ENCODE measurements at regions not wholly inside any gene's neighbourhood (a gene's known extent, or its start where the extent isn't known, plus 50 kb on each side); places are given as distances from the start of the nearest gene placed in this dataset.
"Not testable (repeated sequence)": the region's sequence is repeated elsewhere in the genome, so short reads cannot be mapped to it uniquely, and the experiment has no call there.

- DNase-seq = no peak
Observed at GRCh38 chr4:170775851-170776250, 686.1 kb upstream of the AADAT start.

DNA sequence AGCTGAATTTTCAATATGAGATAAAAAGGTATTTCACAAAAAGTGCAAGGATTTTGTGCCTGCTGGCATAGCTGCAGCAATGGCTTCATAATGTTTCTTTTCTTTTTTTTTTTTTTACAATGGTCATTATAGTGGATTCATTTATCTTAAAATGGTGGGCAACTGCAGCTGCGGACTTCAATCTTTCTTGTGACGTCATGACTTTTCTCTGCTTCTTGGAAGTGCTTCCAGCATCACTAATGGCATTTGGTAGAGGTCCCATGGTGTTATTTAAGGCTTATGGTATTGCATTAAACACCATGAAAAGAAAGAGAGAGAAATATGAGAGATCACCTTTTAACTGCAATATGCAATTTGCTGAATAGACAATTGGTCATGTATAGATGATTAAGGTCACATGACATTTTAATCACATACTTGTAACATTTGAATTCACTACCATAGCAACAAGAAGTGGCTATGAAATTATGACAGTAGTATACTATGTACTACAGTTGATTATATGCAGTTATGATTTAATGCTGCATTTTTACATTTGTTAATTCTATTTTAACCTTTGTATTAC lies 684.0 kb upstream of the AADAT start:
- no peak for DNase-seq

GRCh38 chr4:170772429-170772828 lies 682.7 kb upstream of the AADAT start:
- no peak for DNase-seq

DNA sequence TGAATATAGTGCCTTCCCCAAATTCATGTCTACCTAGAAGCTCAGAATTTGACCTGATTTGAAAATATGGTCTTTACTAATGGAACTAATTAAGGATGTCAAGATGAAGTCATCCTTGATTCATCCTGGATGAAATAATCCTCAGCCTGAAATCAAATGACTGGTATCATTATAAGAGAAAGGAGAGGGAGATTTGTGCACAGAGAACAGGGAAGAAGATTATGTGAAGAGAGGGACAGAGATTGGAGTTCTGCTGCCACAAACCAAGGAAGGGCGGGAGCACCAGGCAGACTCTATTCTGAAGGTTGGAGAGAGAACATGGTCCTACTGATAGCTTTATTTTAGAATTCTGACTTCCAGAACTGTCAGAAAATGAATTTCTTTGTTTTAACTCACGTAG lies 680.9 kb upstream of the AADAT start:
- no peak for DNase-seq

DNA sequence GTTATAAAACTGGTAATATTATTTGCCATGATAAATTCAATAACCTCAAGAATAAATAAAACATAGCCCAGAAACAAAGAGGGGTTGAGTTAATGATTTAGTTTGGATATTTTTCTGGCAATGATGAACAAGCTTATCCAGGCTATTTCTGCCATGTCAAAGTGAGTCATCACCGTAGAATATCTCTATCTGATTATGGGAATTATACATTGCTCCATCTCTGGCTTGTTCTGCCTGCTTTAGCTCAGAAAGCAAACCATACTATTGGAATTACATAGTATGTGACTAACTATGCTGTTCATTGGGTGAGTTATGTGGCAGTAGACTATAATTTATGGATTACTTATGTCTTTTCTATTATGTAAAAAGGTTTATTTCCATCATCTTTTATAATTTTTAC lies 680.1 kb upstream of the AADAT start:
- DNase-seq = no peak

- DNase-seq = no peak
Observed at GRCh38 chr4:170758988-170759387, 669.2 kb upstream of the AADAT start.

DNA sequence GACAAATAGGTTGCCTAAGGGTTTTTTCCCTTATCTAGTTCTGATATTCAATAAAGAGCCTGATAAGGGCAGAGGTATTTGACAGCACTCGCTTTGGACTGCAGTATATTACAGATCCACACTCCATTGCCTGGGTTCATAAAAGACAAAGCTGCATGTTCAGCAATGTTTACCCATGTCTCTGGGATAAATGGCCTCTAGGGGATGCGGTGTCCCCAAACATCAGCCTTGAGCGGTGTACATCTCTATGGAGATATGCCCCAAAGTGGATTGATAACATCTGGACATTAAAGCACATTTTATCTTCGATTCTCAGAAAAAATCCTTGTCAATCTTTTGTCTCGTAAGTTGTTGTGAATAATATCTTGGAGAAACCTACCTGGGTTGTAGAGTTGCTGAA lies 660.8 kb upstream of the AADAT start:
- no peak for DNase-seq

GRCh38 chr4:170748975-170749374 lies 659.2 kb upstream of the AADAT start:
- no peak for DNase-seq

DNA sequence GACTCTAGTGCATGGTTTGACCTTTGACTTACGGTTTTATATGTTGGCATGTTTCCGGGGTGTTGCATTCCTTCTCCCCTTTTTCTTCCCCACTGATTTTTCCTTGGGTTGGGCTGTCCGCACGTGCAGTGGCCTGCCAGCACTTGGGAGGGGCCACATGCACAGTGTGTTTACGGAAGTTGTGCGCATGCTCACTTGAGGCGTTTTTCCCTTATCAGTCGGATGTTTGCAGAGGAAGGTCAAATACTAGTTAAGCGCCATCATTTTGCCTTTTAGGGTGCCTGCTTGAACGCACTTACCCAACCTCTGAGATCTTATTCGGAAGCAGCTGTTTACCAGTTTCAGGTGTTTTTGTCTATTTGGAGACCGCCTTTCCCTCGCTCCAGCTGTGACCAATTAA lies 653.9 kb upstream of the AADAT start:
- DNase-seq = no peak

DNA sequence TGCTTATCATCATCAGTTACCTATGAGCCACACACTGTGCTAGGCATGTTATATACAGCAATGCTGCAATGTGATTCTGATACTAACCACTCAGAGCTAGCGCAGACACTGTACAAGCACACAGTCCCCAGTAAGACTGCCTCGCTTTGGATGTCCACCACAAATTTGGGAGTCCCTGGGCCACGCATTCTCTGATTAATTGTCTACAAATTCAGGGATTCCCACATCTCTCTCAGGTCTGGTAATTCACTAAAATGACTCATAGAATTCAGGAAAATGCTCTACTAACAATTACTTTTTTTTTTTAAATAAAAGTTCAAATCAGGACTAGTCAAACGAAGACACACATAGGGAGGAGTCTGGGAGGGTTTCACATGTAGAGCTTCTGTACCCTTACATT lies 652.1 kb upstream of the AADAT start:
- DNase-seq = no peak

- no peak for DNase-seq
Observed at GRCh38 chr4:170736710-170737109, 647.0 kb upstream of the AADAT start.

- no peak for DNase-seq
Observed at GRCh38 chr4:170729897-170730296, 640.1 kb upstream of the AADAT start.

- no peak for DNase-seq
Observed at GRCh38 chr4:170729236-170729635, 639.5 kb upstream of the AADAT start.

DNA sequence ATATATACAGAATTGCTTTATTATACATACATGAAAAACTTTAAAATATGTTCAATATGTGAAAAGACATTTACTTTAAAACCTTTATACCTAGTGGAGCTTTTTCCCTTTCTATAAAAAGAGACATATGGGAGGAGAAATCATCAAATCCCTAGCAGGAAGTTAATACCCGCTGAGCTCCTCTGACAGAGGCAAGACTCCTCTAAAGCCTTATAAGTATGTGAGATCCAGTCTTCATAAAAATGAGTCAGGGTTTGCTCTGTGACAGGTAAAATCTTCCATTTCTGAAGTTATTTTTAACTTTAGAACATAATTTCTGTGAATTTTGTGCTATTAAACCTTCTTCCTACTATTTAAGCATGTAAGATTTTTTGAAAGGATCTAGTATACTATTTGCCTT lies 634.4 kb upstream of the AADAT start:
- no peak for DNase-seq

DNA sequence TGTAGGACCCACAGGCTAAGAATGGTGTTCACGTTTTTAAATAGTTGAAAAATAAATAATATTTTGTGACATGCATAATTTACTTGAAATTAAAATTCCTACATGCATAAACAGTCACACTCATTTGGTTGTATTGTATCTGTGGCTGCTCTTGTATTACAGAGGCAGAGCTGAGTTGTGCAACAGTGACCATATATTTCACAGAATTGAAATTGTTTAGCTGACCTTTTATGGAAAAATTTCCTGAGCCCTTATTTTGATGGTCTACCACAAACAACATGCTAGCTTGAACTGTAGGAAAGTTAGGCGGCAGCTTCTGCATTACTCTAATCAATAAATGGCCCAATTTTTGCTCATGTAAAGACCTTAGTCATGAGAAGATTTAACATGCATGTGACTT lies 633.4 kb upstream of the AADAT start:
- DNase-seq = no peak

DNA sequence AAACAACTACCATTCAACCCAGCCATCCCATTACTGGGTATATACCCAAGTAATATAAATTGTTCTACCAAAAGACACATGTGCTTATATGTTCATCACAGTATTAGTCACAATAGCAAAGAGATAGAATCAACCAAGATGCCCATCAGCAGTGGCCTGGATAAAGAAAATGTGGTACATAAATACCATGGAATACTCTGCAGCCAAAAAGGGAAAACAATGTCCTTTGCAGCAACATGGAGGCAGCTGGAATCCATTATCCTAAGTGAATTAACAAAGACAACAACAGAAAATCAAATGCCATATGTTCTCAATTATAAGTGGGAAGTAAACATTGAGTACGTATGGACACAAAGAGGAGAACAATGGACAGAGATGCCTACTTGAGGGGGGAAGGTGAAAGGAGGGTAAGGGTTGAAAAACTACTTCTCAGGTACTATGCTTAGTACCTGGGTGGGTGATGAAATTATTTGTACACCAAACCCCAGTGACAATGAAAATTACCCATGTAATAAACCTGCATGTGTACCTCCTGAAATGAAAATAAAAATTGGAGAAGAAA lies 632.1 kb upstream of the AADAT start:
- no peak for DNase-seq

- DNase-seq = no peak
Observed at GRCh38 chr4:170716868-170717267, 627.1 kb upstream of the AADAT start.

GRCh38 chr4:170705907-170706306 lies 616.2 kb upstream of the AADAT start:
- no peak for DNase-seq

DNA sequence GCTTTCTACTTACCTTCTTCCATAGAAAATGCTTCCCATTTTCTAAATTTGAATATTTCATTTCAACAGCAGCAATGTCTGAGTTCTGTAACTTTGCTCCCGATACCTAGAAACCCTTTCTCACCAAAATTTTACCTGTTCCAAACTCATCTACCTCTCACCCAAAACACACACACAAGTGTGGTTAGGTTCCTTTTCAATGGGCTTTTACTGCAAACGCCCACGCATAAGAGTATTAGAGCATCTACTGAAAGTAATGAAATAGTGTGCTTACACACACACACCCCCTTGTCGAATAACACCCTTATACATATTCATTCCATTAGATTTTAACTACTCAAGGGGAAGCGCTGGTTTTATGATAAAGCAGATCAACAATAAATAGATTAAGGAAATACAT lies 610.3 kb upstream of the AADAT start:
- DNase-seq = no peak

GRCh38 chr4:170698334-170698733 lies 608.6 kb upstream of the AADAT start:
- no peak for DNase-seq

DNA sequence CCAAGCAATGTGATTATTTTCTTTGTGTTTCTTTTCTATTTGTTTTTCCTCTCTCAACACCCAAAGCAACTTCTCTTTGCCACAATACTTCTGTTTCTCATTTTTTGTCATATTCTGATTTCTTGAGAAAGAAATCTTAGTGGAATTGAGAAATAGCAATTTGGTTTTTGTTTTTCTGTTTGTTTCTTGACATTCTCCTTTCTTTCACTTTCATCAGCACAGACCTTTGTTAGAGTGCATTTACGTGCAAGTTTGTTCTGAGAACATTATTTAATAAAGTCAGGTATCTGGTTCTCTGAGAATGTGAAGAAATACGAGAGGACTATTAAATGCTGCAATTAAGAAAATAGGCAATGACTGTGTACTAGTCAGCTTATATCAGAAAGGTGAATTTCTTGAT lies 608.1 kb upstream of the AADAT start:
- DNase-seq = no peak

DNA sequence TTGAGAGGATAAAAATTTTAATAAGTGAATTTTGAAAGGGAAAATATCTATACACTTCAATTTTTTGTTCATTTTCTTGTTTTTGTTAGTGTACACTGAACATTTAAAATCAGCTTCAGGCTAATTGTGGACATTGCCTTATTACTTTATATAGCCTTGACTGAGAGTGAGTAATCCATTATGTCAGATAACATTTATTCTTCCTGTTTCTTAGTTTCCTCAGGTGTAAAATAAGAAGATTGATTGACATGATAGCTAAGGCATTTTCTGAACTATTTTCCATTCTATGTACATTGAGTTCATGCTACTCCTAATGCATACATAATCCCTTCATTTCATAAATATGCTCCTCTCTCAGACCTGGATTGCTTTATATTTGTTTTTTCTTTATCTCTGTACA lies 607.3 kb upstream of the AADAT start:
- DNase-seq = no peak

DNA sequence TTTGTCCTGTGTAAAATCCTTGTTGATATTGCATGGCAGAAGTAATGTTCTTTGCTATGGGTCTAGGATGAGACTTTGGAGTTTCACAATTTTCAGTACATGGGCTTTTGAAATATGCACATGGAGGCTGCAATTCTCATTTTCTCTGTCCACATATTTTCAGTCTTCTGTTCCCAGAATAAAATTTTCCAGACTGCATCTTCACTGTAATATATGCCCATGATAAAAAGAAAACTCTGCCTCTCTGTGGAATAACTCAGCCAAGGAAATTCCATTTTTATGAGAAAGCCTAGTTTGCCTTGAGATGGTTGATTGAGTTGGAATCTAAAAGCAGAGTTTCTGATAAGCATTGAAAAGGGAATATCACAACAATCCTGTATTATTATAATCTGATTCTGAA lies 601.4 kb upstream of the AADAT start:
- no peak for DNase-seq

- no peak for DNase-seq
Observed at GRCh38 chr4:170687751-170688150, 598.0 kb upstream of the AADAT start.

GRCh38 chr4:170685701-170686100 lies 595.9 kb upstream of the AADAT start:
- not testable (repeated sequence) for DNase-seq
